H7 (cell line): ENCODE measurements at regions not wholly inside any gene's neighbourhood (a gene's known extent, or its start where the extent isn't known, plus 50 kb on each side); places are given as distances from the start of the nearest gene placed in this dataset.

Source experiments
- DNase-seq: peaks from one replicate; pipeline ENCODE4 v3.0.0; 2012
- H3K27me3 ChIP-seq: 2 replicates; pipeline ENCODE4 v1.6.0; 2011; ENCODE audit warnings: mild to moderate bottlenecking, low read length; ENCODE audit not compliant: control insufficient read depth, insufficient read depth
- H3K36me3 ChIP-seq: replicated peaks from 2 replicates; pipeline ENCODE4 v1.5.1; 2011; ENCODE audit warnings: low read length; ENCODE audit not compliant: control insufficient read depth, insufficient read depth
- H3K4me3 ChIP-seq: 2 replicates; pipeline ENCODE4 v1.5.1; 2011; ENCODE audit warnings: low read depth, mild to moderate bottlenecking, control low read depth, low read length, moderate library complexity; ENCODE audit not compliant: insufficient read depth

- H3K4me3 ChIP-seq = no peak overlapping the region
- H3K36me3 ChIP-seq = no peaks in the 10 kb centered on the region
- H3K27me3 ChIP-seq = no peaks in the 10 kb centered on the region; the same call in 1 of the 2 replicates
- DNase-seq = no peak
Measured at GRCh38 chr7:93048136-93048930, 69.4 kb downstream of the SAMD9 start.

- H3K36me3 ChIP-seq = no peaks in the 10 kb centered on the region
- no peak overlapping the region for H3K4me3 ChIP-seq
- peaks cover 3% of the 10 kb centered on the region; the same call in 1 of the 2 replicates for H3K27me3 ChIP-seq
- no peak for DNase-seq
Measured at GRCh38 chr7:93047514-93048099, 70.2 kb downstream of the SAMD9 start.

- H3K4me3 ChIP-seq = no peak overlapping the region
- peak; percentile 19 for DNase-seq
- no peaks in the 10 kb centered on the region for H3K36me3 ChIP-seq
- peaks cover 3% of the 10 kb centered on the region; the same call in 1 of the 2 replicates for H3K27me3 ChIP-seq
Measured at GRCh38 chr7:93046641-93047040, 71.1 kb downstream of the SAMD9 start.

- H3K4me3 ChIP-seq = no peak overlapping the region
- H3K27me3 ChIP-seq = peaks cover 3% of the 10 kb centered on the region; the same call in 1 of the 2 replicates
- no peaks in the 10 kb centered on the region for H3K36me3 ChIP-seq
- DNase-seq = peak; percentile 77
Measured at GRCh38 chr7:93044147-93044810, 73.5 kb downstream of the SAMD9 start.

- H3K27me3 ChIP-seq = peaks cover 3% of the 10 kb centered on the region; the same call in 1 of the 2 replicates
- H3K36me3 ChIP-seq = no peaks in the 10 kb centered on the region
- H3K4me3 ChIP-seq = peak overlapping the region; percentile 37
- peak; percentile 82 for DNase-seq
Measured at GRCh38 chr7:93043385-93043985, 74.3 kb downstream of the SAMD9 start.

GRCh38 chr7:93040355-93040754, 77.4 kb downstream of the SAMD9 start:
- DNase-seq = peak; percentile 42
- Histone ChIP-seq H3K27me3 (peaks cover 3% of the 10 kb centered on the region; the same call in 1 of the 2 replicates), H3K4me3 (no peak overlapping the region), H3K36me3 (no peaks in the 10 kb centered on the region)

GRCh38 chr7:93039786-93040185, 78.0 kb downstream of the SAMD9 start:
- no peaks in the 10 kb centered on the region for H3K36me3 ChIP-seq
- H3K4me3 ChIP-seq = no peak overlapping the region
- peaks cover 3% of the 10 kb centered on the region; the same call in 1 of the 2 replicates for H3K27me3 ChIP-seq
- DNase-seq = no peak

GRCh38 chr7:93039282-93039681, 78.5 kb downstream of the SAMD9 start:
- no peak overlapping the region for H3K4me3 ChIP-seq
- peaks cover 3% of the 10 kb centered on the region; the same call in 1 of the 2 replicates for H3K27me3 ChIP-seq
- H3K36me3 ChIP-seq = no peaks in the 10 kb centered on the region
- no peak for DNase-seq

GRCh38 chr7:93036807-93037206, 81.0 kb downstream of the SAMD9 start:
- DNase-seq = no peak
- Histone ChIP-seq H3K36me3 (no peaks in the 10 kb centered on the region), H3K27me3 (no peaks in the 10 kb centered on the region; the same call in 1 of the 2 replicates), H3K4me3 (no peak overlapping the region)

- Histone ChIP-seq H3K4me3 (no peak overlapping the region), H3K27me3 (no peaks in the 10 kb centered on the region; the same call in 1 of the 2 replicates), H3K36me3 (no peaks in the 10 kb centered on the region)
- DNase-seq = no peak
Measured at GRCh38 chr7:93036149-93036640, 81.6 kb downstream of the SAMD9 start.

GRCh38 chr7:93031795-93032194, 86.0 kb downstream of the SAMD9 start:
- DNase-seq = no peak
- H3K27me3 ChIP-seq = no peaks in the 10 kb centered on the region
- no peak overlapping the region for H3K4me3 ChIP-seq
- no peaks in the 10 kb centered on the region for H3K36me3 ChIP-seq

- DNase-seq = no peak
- Histone ChIP-seq H3K4me3 (no peak overlapping the region), H3K27me3 (no peaks in the 10 kb centered on the region), H3K36me3 (no peaks in the 10 kb centered on the region)
Measured at GRCh38 chr7:93030605-93031225, 87.1 kb downstream of the SAMD9 start.

GRCh38 chr7:93029056-93029455, 88.7 kb downstream of the SAMD9 start:
- Histone ChIP-seq H3K4me3 (no peak overlapping the region), H3K27me3 (no peaks in the 10 kb centered on the region), H3K36me3 (no peaks in the 10 kb centered on the region)
- DNase-seq = no peak

GRCh38 chr7:93028610-93029009, 89.2 kb downstream of the SAMD9 start:
- no peak for DNase-seq
- Histone ChIP-seq H3K27me3 (no peaks in the 10 kb centered on the region), H3K36me3 (no peaks in the 10 kb centered on the region), H3K4me3 (no peak overlapping the region)
